ENCODE measurements at regions not wholly inside any gene's neighbourhood (a gene's known extent, or its start where the extent isn't known, plus 50 kb on each side); places are given as distances from the start of the nearest gene placed in this dataset.

GRCh38 chr9:87062746-87063145 is 115.4 kb upstream of the GAS1 start:
- H3K27me3 Mint-ChIP-seq (ENCODE audit: unreplicated experiment) = peaks cover 3% of the 10 kb centered on the region
- H3K27ac Mint-ChIP-seq (ENCODE audit: unreplicated experiment) = no peak overlapping the region
- no peaks in the 10 kb centered on the region for H3K9me3 Mint-ChIP-seq (ENCODE audit: unreplicated experiment)
- no peaks in the 10 kb centered on the region for H3K36me3 Mint-ChIP-seq (ENCODE audit: low read depth, unreplicated experiment)
- no peak overlapping the region for H3K4me3 Mint-ChIP-seq (ENCODE audit: unreplicated experiment)
- H3K4me1 Mint-ChIP-seq (ENCODE audit: unreplicated experiment) = no peaks in the 10 kb centered on the region
- no peak for DNase-seq (ENCODE audit: low spot score)
- no peak for TF ChIP-seq CTCF (IDR thresholded peaks at IDR 0.05; ENCODE audit: unreplicated experiment)

- H3K27me3 Mint-ChIP-seq (ENCODE audit: unreplicated experiment) = peaks cover 3% of the 10 kb centered on the region
- no peak for TF ChIP-seq CTCF (IDR thresholded peaks at IDR 0.05; ENCODE audit: unreplicated experiment)
- no peak overlapping the region for H3K4me3 Mint-ChIP-seq (ENCODE audit: unreplicated experiment)
- no peaks in the 10 kb centered on the region for H3K36me3 Mint-ChIP-seq (ENCODE audit: low read depth, unreplicated experiment)
- H3K4me1 Mint-ChIP-seq (ENCODE audit: unreplicated experiment) = no peaks in the 10 kb centered on the region
- H3K27ac Mint-ChIP-seq (ENCODE audit: unreplicated experiment) = no peak overlapping the region
- H3K9me3 Mint-ChIP-seq (ENCODE audit: unreplicated experiment) = no peaks in the 10 kb centered on the region
- DNase-seq (ENCODE audit: low spot score) = no peak
Measured at GRCh38 chr9:87063246-87063645, 115.9 kb upstream of the GAS1 start.

- Mint-ChIP-seq H3K36me3 (ENCODE audit: low read depth, unreplicated experiment) (no peaks in the 10 kb centered on the region), H3K27me3 (ENCODE audit: unreplicated experiment) (peaks cover 3% of the 10 kb centered on the region), H3K4me3 (ENCODE audit: unreplicated experiment) (no peak overlapping the region), H3K4me1 (ENCODE audit: unreplicated experiment) (no peaks in the 10 kb centered on the region), H3K27ac (ENCODE audit: unreplicated experiment) (no peak overlapping the region), H3K9me3 (ENCODE audit: unreplicated experiment) (no peaks in the 10 kb centered on the region)
- TF ChIP-seq CTCF (IDR thresholded peaks at IDR 0.05; ENCODE audit: unreplicated experiment) = no peak
- DNase-seq (ENCODE audit: low spot score) = no peak
Measured at GRCh38 chr9:87063871-87064270, 116.6 kb upstream of the GAS1 start.

GRCh38 chr9:87064311-87064710 is 117.0 kb upstream of the GAS1 start:
- peaks cover 1% of the 10 kb centered on the region for H3K27me3 Mint-ChIP-seq (ENCODE audit: unreplicated experiment)
- no peak overlapping the region for H3K27ac Mint-ChIP-seq (ENCODE audit: unreplicated experiment)
- DNase-seq (ENCODE audit: low spot score) = no peak
- TF ChIP-seq CTCF (IDR thresholded peaks at IDR 0.05; ENCODE audit: unreplicated experiment) = no peak
- H3K36me3 Mint-ChIP-seq (ENCODE audit: low read depth, unreplicated experiment) = no peaks in the 10 kb centered on the region
- no peak overlapping the region for H3K4me3 Mint-ChIP-seq (ENCODE audit: unreplicated experiment)
- no peaks in the 10 kb centered on the region for H3K9me3 Mint-ChIP-seq (ENCODE audit: unreplicated experiment)
- no peaks in the 10 kb centered on the region for H3K4me1 Mint-ChIP-seq (ENCODE audit: unreplicated experiment)

GRCh38 chr9:87065981-87066380 is 118.7 kb upstream of the GAS1 start:
- no peaks in the 10 kb centered on the region for H3K4me1 Mint-ChIP-seq (ENCODE audit: unreplicated experiment)
- no peaks in the 10 kb centered on the region for H3K36me3 Mint-ChIP-seq (ENCODE audit: low read depth, unreplicated experiment)
- no peak for DNase-seq (ENCODE audit: low spot score)
- H3K9me3 Mint-ChIP-seq (ENCODE audit: unreplicated experiment) = no peaks in the 10 kb centered on the region
- no peak for TF ChIP-seq CTCF (IDR thresholded peaks at IDR 0.05; ENCODE audit: unreplicated experiment)
- H3K27ac Mint-ChIP-seq (ENCODE audit: unreplicated experiment) = no peak overlapping the region
- H3K4me3 Mint-ChIP-seq (ENCODE audit: unreplicated experiment) = no peak overlapping the region
- H3K27me3 Mint-ChIP-seq (ENCODE audit: unreplicated experiment) = peaks cover 1% of the 10 kb centered on the region
